Right renal cortex interstitium (tissue), 3 donors: ENCODE measurements at regions not wholly inside any gene's neighbourhood (a gene's known extent, or its start where the extent isn't known, plus 50 kb on each side); places are given as distances from the start of the nearest gene placed in this dataset.

Experiments used
- DNase-seq, 3 donors: peaks; one replicate each; pipeline ENCODE4 v3.0.0-alpha.2; 2013; ENCODE audit warnings: low read depth in 3 of 3, low spot score in 2 of 3

- no peak for DNase-seq
Measured at GRCh38 chr6:147023148-147023547, 181.1 kb upstream of the STXBP5 start.

GRCh38 chr6:147023581-147023980 is 180.6 kb upstream of the STXBP5 start:
- no peak for DNase-seq

- no peak for DNase-seq
Measured at GRCh38 chr6:147029923-147030322, 174.3 kb upstream of the STXBP5 start.

GRCh38 chr6:147033267-147033666 is 170.9 kb upstream of the STXBP5 start:
- no peak for DNase-seq

- no peak for DNase-seq
Measured at GRCh38 chr6:147035886-147036285, 168.3 kb upstream of the STXBP5 start.

GRCh38 chr6:147037881-147038280 is 166.3 kb upstream of the STXBP5 start:
- DNase-seq = no peak

GRCh38 chr6:147040121-147040910 is 163.9 kb upstream of the STXBP5 start:
- DNase-seq = no peak

GRCh38 chr6:147042679-147043078 is 161.5 kb upstream of the STXBP5 start:
- DNase-seq = no peak

GRCh38 chr6:147043994-147044477 is 160.2 kb upstream of the STXBP5 start:
- no peak for DNase-seq

GRCh38 chr6:147046141-147046877 is 157.9 kb upstream of the STXBP5 start:
- no peak for DNase-seq

- DNase-seq = no peak
Measured at GRCh38 chr6:147048930-147049329, 155.3 kb upstream of the STXBP5 start.

GRCh38 chr6:147053311-147053921 is 150.8 kb upstream of the STXBP5 start:
- no peak for DNase-seq

- no peak for DNase-seq
Measured at GRCh38 chr6:147054158-147054557, 150.1 kb upstream of the STXBP5 start.

- DNase-seq = no peak
Measured at GRCh38 chr6:147054871-147055270, 149.3 kb upstream of the STXBP5 start.

- DNase-seq = no peak
Measured at GRCh38 chr6:147055821-147056392, 148.3 kb upstream of the STXBP5 start.

GRCh38 chr6:147057188-147057587 is 147.0 kb upstream of the STXBP5 start:
- DNase-seq = no peak

GRCh38 chr6:147057705-147058342 is 146.4 kb upstream of the STXBP5 start:
- no peak for DNase-seq

GRCh38 chr6:147058786-147059385 is 145.3 kb upstream of the STXBP5 start:
- no peak for DNase-seq

GRCh38 chr6:147060636-147061035 is 143.6 kb upstream of the STXBP5 start:
- no peak for DNase-seq

GRCh38 chr6:147061252-147061651 is 143.0 kb upstream of the STXBP5 start:
- no peak for DNase-seq
